NT2/D1 (cell line): ENCODE measurements at regions not wholly inside any gene's neighbourhood (a gene's known extent, or its start where the extent isn't known, plus 50 kb on each side); places are given as distances from the start of the nearest gene placed in this dataset.

Experiments
- SUZ12 ChIP-seq: IDR thresholded peaks from 2 replicates; pipeline ENCODE4 v1.6.1; 2011; ENCODE audit not compliant: insufficient read length, insufficient read depth; ENCODE audit errors: extremely low read depth
- YY1 ChIP-seq: IDR thresholded peaks from 2 replicates; pipeline ENCODE4 v1.6.1; 2011; ENCODE audit not compliant: insufficient read length, insufficient read depth
- ZNF274 ChIP-seq: IDR thresholded peaks from 2 replicates; pipeline ENCODE4 v1.6.1; 2011; ENCODE audit warnings: mild to moderate bottlenecking, low read depth, low read length

GRCh38 chr12:75715323-75715644 is 203.9 kb upstream of the KRR1 start:
- TF ChIP-seq ZNF274 (no peak), SUZ12 (no peak), YY1 (no peak)
